IPS-18c (cell line): ENCODE measurements at regions not wholly inside any gene's neighbourhood (a gene's known extent, or its start where the extent isn't known, plus 50 kb on each side); places are given as distances from the start of the nearest gene placed in this dataset.

Experiments used
- H3K4me3 ChIP-seq: 2 replicates; pipeline ENCODE4 v1.7.0; 2013; ENCODE audit warnings: low read depth, mild to moderate bottlenecking, low read length, moderate library complexity; ENCODE audit not compliant: insufficient read depth
- H3K9me3 ChIP-seq: one replicate; pipeline ENCODE4 v1.6.1; 2013; ENCODE audit warnings: mild to moderate bottlenecking, low read length, moderate library complexity; ENCODE audit not compliant: control insufficient read depth, insufficient read depth

GRCh38 chr14:104293851-104294627 lies 155.7 kb downstream of the KIF26A start:
- H3K4me3 ChIP-seq = no peak overlapping the region
- H3K9me3 ChIP-seq = no peaks in the 10 kb centered on the region

DNA sequence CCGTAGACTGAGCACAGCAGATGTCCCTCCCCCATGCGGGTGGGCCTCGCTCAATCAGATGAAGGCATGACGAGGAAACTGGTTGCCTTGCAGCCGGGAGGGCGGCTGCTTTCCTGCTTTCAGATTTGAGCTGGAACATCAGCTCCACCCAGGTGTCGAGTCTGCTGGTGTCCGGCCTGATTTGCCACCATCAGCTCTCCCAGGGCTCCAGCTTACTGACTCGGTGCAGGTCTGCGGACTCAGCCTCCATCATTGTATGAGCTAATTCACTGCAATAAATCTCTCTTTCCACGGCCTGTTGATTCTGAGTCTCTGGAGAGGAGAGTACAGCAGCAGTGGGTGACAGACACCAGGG lies 156.2 kb downstream of the KIF26A start:
- H3K9me3 ChIP-seq = no peaks in the 10 kb centered on the region
- no peak overlapping the region; the same call in 1 of the 2 replicates for H3K4me3 ChIP-seq

DNA sequence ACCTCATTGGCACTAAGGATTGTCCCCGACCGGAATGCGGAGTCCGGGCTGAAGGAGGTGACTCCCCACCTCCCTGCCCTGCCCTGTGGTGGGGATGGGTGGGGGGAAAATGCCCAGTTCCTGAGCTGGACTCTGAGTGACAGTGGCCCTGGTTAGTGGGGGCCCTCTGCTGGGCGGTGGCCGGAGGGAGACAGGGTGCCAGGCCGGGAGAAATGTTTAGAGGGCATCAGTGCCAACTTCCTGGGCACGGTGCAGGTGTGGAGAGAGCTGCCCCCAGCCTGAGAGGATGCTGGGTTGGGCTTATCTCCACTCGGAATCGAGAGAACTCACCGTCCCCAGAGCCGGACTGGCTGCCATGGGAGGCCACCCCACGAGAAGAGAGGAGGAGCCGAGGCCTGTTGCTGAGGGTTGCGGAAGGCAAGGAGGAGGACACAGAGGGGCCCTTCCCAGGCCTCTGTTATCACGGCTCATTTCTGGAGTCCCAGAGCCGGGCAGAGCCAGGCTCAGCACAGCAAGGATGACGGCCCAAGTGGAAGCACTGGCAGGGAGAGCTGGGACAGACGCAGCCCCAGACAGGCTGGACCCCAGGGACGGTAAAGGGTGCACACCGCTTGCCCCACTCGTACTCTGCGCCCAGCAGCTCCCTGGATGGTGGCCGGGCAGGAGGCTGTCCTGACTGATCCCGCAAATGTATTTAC lies 156.7 kb downstream of the KIF26A start:
- no peaks in the 10 kb centered on the region for H3K9me3 ChIP-seq

DNA sequence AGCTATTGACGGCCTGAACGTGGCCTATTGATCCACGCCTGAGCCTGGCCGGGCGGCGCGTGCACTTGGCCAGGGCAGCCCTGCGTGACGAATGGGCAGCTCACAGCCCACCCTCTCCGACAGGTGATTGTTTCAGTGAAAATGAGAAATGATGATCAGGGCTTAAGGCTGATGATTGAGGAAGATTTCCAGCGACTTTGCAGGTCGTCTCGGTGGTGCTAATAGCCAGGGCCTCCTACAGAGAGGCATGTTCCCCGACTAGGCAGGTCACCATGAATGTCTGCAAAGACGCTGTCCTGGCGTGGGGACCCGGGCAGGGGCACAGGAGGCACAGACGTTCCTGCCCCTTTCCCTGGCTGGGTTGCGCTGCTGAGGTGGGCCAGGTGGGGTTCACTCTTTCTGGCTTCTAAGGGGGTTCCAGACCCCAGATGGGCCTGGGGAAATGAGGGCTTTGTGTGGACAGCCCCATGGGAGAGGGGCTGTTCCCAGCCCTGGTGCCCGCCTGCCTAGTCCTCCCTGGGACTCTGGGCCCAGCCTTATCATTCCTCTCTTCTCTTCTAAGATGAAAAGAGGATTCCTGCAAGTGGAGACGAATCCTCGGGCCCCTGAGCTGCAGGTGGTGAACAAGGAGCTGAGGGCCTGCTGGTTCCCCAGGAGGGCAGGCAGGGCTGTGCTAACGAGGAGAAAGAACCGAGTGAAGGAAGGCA lies 157.4 kb downstream of the KIF26A start:
- H3K4me3 ChIP-seq = no peak overlapping the region
- no peaks in the 10 kb centered on the region for H3K9me3 ChIP-seq

More for the DNA sequence above, 156.7 kb downstream of the KIF26A start:
- no peak overlapping the region for H3K4me3 ChIP-seq

GRCh38 chr14:104296388-104297312 lies 158.3 kb downstream of the KIF26A start:
- H3K4me3 ChIP-seq = no peak overlapping the region

GRCh38 chr14:104297313-104297704 lies 158.9 kb downstream of the KIF26A start:
- Histone ChIP-seq H3K4me3 (no peak overlapping the region), H3K9me3 (no peaks in the 10 kb centered on the region)

More at GRCh38 chr14:104296388-104297312, 158.3 kb downstream of the KIF26A start:
- H3K9me3 ChIP-seq = no peaks in the 10 kb centered on the region

- Histone ChIP-seq H3K9me3 (no peaks in the 10 kb centered on the region), H3K4me3 (no peak overlapping the region)
Measured at GRCh38 chr14:104297721-104298401, 159.5 kb downstream of the KIF26A start.

GRCh38 chr14:104298458-104298857 lies 160.1 kb downstream of the KIF26A start:
- H3K4me3 ChIP-seq = no peak overlapping the region
- no peaks in the 10 kb centered on the region for H3K9me3 ChIP-seq

- H3K9me3 ChIP-seq = no peaks in the 10 kb centered on the region
- H3K4me3 ChIP-seq = no peak overlapping the region
Measured at GRCh38 chr14:104299993-104300761, 161.8 kb downstream of the KIF26A start.

GRCh38 chr14:104301731-104302460 lies 163.5 kb downstream of the KIF26A start:
- Histone ChIP-seq H3K9me3 (no peaks in the 10 kb centered on the region), H3K4me3 (no peak overlapping the region)

DNA sequence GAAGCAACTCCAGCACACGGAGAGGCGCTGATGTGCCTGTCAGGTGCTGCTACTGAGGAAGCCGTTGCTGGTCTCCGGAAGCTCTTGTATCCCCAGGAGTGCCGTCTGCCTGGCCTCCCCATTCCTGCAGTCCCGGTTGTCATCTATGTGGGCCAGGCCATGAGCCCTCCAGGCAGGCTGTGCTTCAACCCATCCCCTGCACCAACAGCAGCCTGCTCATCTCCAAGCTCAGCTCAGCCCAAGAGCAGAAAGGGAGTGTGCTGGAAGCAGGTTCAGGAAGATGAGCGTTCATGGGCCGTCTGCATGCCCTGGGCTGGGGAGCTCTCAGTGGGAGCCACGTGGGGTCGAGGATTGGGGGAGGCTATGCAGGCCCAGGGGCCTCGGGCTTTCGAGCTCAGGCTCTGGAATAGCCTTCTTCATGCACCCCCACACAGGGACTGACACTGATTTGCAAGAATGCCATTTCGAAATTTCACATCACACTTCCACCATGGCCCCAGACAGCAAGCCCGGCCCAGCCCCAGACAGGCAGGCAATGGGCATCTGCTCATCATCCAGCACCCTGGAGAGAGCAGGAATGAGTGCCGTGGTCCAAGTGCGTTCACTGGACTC lies 164.5 kb downstream of the KIF26A start:
- no peak overlapping the region for H3K4me3 ChIP-seq
- no peaks in the 10 kb centered on the region for H3K9me3 ChIP-seq

- no peaks in the 10 kb centered on the region for H3K9me3 ChIP-seq
- H3K4me3 ChIP-seq = no peak overlapping the region
Measured at GRCh38 chr14:104303705-104304425, 165.5 kb downstream of the KIF26A start.

- H3K4me3 ChIP-seq = no peak overlapping the region
- H3K9me3 ChIP-seq = no peaks in the 10 kb centered on the region
Measured at GRCh38 chr14:104304451-104305351, 166.3 kb downstream of the KIF26A start.
